Smooth muscle cell (in vitro differentiated cells): ENCODE measurements at regions not wholly inside any gene's neighbourhood (a gene's known extent, or its start where the extent isn't known, plus 50 kb on each side); places are given as distances from the start of the nearest gene placed in this dataset.

Experiments used
- DNase-seq: peaks from one replicate; lab custom pipeline; 2025; ENCODE audit not compliant: unreplicated experiment; lab: John Stamatoyannopoulos, UW
- H2AFZ ChIP-seq: fragments of 200-600 bp; sonication (generic); 2 replicates; pipeline ENCODE4 v1.6.0; 2016; ENCODE audit warnings: antibody characterized with exemption, low read depth, mild to moderate bottlenecking
- H3F3A ChIP-seq: fragments of 200-600 bp; sonication (generic); 2 replicates; pipeline ENCODE4 v1.6.0; 2017; ENCODE audit warnings: antibody characterized with exemption, low read depth
- H3K27ac ChIP-seq: fragments of 200-600 bp; sonication (generic); 2 replicates; pipeline ENCODE4 v1.5.1; 2016; ENCODE audit warnings: low read depth, mild to moderate bottlenecking
- H3K27me3 ChIP-seq: fragments of 200-600 bp; sonication (generic); 2 replicates; pipeline ENCODE4 v1.6.1; 2016; ENCODE audit warnings: low read depth, mild to moderate bottlenecking
- H3K36me3 ChIP-seq: fragments of 200-600 bp; sonication (generic); 2 replicates; pipeline ENCODE4 v1.5.1; 2016; ENCODE audit warnings: low read depth
- H3K4me1 ChIP-seq: fragments of 200-600 bp; sonication (generic); 2 replicates; pipeline ENCODE4 v1.5.1; 2016; ENCODE audit warnings: low read depth
- H3K4me2 ChIP-seq: fragments of 200-600 bp; sonication (generic); 2 replicates; pipeline ENCODE4 v1.6.0; 2016; ENCODE audit warnings: mild to moderate bottlenecking
- H3K4me3 ChIP-seq: fragments of 200-600 bp; sonication (generic); 2 replicates; pipeline ENCODE4 v1.5.1; 2016; ENCODE audit warnings: mild to moderate bottlenecking
- H3K79me2 ChIP-seq: fragments of 200-600 bp; sonication (generic); 2 replicates; pipeline ENCODE4 v1.6.0; 2016; ENCODE audit warnings: low read depth, mild to moderate bottlenecking
- H3K9ac ChIP-seq: fragments of 200-600 bp; sonication (generic); 2 replicates; pipeline ENCODE4 v1.6.0; 2016; ENCODE audit warnings: low read depth
- H3K9me3 ChIP-seq: fragments of 200-600 bp; sonication (generic); replicated peaks from 2 replicates; pipeline ENCODE4 v1.5.1; 2016; ENCODE audit warnings: low read depth
- H4K20me1 ChIP-seq: fragments of 200-600 bp; sonication (generic); 2 replicates; pipeline ENCODE4 v1.6.0; 2016; ENCODE audit warnings: low read depth
- CTCF ChIP-seq: fragments of 200-600 bp; sonication (generic); IDR thresholded peaks from 2 replicates; pipeline ENCODE4 v1.5.1; 2017; ENCODE audit warnings: borderline replicate concordance, mild to moderate bottlenecking, antibody characterized with exemption; ENCODE audit not compliant: insufficient read depth, poor library complexity, severe bottlenecking
- WGBS: methylation state at CpG from one replicate; pipeline ENCODE4 v1.1.7; 2016; ENCODE audit warnings: low lambda C conversion rate; 5-methylcytosine and 5-hydroxymethylcytosine counted together

- 75% methylated on average over 2 of the region's 2 CpGs for WGBS
- TF ChIP-seq CTCF, result no peak
- no peak overlapping the region for H3K4me2 ChIP-seq
These were observed 287.6 kb upstream of the SOX4 start for GRCh38 chr6:21305893-21306332.

GRCh38 chr6:21306546-21306945 is 287.0 kb upstream of the SOX4 start:
- H4K20me1 ChIP-seq, result no peaks in the 10 kb centered on the region
- no peak for TF ChIP-seq CTCF
- H3K4me3 ChIP-seq, result no peak overlapping the region
- H3K4me2 ChIP-seq, result no peak overlapping the region
- H3F3A ChIP-seq, result no peaks in the 10 kb centered on the region
- no peak for DNase-seq
- no peaks in the 10 kb centered on the region for H3K79me2 ChIP-seq
- H3K9ac ChIP-seq, result no peak overlapping the region
- no peaks in the 10 kb centered on the region for H3K4me1 ChIP-seq
- no peaks in the 10 kb centered on the region for H3K27me3 ChIP-seq
- no peak overlapping the region for H2AFZ ChIP-seq
- 94% methylated on average over 4 of the region's 4 CpGs for WGBS
- H3K9me3 ChIP-seq, result peaks cover 5% of the 10 kb centered on the region
- H3K36me3 ChIP-seq, result no peaks in the 10 kb centered on the region
- H3K27ac ChIP-seq, result no peak overlapping the region

More at GRCh38 chr6:21305893-21306332, 287.6 kb upstream of the SOX4 start:
- Histone ChIP-seq H4K20me1 (no peaks in the 10 kb centered on the region), H3K9me3 (peaks cover 5% of the 10 kb centered on the region), H3K27ac (no peak overlapping the region), H3K27me3 (no peaks in the 10 kb centered on the region), H3K4me3 (no peak overlapping the region), H3K36me3 (no peaks in the 10 kb centered on the region), H3F3A (no peaks in the 10 kb centered on the region), H3K4me1 (no peaks in the 10 kb centered on the region), H2AFZ (no peak overlapping the region), H3K79me2 (no peaks in the 10 kb centered on the region), H3K9ac (no peak overlapping the region)
- DNase-seq, result no peak

- Histone ChIP-seq H3K4me2 (no peak overlapping the region), H3K27ac (no peak overlapping the region), H3K36me3 (no peaks in the 10 kb centered on the region), H3K27me3 (no peaks in the 10 kb centered on the region), H3K4me1 (no peaks in the 10 kb centered on the region), H3K9ac (no peak overlapping the region), H3K4me3 (no peak overlapping the region), H2AFZ (no peak overlapping the region), H3K9me3 (no peaks in the 10 kb centered on the region), H3F3A (no peaks in the 10 kb centered on the region), H3K79me2 (no peaks in the 10 kb centered on the region), H4K20me1 (no peaks in the 10 kb centered on the region)
- no peak for TF ChIP-seq CTCF
- no peak for DNase-seq
- WGBS, result 86% methylated on average over 11 of the region's 11 CpGs
These were observed 283.7 kb upstream of the SOX4 start for GRCh38 chr6:21309807-21310221.

GRCh38 chr6:21310568-21311140 is 282.9 kb upstream of the SOX4 start:
- Histone ChIP-seq H3K4me1 (no peaks in the 10 kb centered on the region), H3K4me2 (no peak overlapping the region), H4K20me1 (no peaks in the 10 kb centered on the region), H3K27me3 (no peaks in the 10 kb centered on the region), H3F3A (no peaks in the 10 kb centered on the region), H2AFZ (no peak overlapping the region), H3K79me2 (no peaks in the 10 kb centered on the region), H3K4me3 (no peak overlapping the region), H3K27ac (no peak overlapping the region), H3K9ac (no peak overlapping the region), H3K36me3 (no peaks in the 10 kb centered on the region), H3K9me3 (no peaks in the 10 kb centered on the region)
- DNase-seq, result no peak
- 93% methylated on average over 13 of the region's 13 CpGs for WGBS
- TF ChIP-seq CTCF, result no peak
